IPS-15b (cell line): ENCODE measurements at regions not wholly inside any gene's neighbourhood (a gene's known extent, or its start where the extent isn't known, plus 50 kb on each side); places are given as distances from the start of the nearest gene placed in this dataset.

ENCODE experiments used
- H3K27me3 ChIP-seq: one replicate; pipeline ENCODE4 v1.6.1; 2013; ENCODE audit warnings: low read length; ENCODE audit not compliant: control insufficient read depth, insufficient read depth
- H3K36me3 ChIP-seq: one replicate; pipeline ENCODE4 v1.6.1; 2013; ENCODE audit warnings: low read length; ENCODE audit not compliant: control insufficient read depth, insufficient read depth
- H3K4me1 ChIP-seq: one replicate; pipeline ENCODE4 v1.6.1; 2013; ENCODE audit warnings: mild to moderate bottlenecking, low read length; ENCODE audit not compliant: control insufficient read depth, insufficient read depth
- H3K4me3 ChIP-seq: one replicate; pipeline ENCODE4 v1.5.1; 2013; ENCODE audit warnings: low read depth, low read length
- H3K9ac ChIP-seq: one replicate; pipeline ENCODE4 v1.6.1; 2013; ENCODE audit warnings: low read depth, mild to moderate bottlenecking, low read length
- H3K9me3 ChIP-seq: one replicate; pipeline ENCODE4 v1.6.1; 2013; ENCODE audit warnings: mild to moderate bottlenecking, low read length; ENCODE audit not compliant: control insufficient read depth, insufficient read depth

DNA sequence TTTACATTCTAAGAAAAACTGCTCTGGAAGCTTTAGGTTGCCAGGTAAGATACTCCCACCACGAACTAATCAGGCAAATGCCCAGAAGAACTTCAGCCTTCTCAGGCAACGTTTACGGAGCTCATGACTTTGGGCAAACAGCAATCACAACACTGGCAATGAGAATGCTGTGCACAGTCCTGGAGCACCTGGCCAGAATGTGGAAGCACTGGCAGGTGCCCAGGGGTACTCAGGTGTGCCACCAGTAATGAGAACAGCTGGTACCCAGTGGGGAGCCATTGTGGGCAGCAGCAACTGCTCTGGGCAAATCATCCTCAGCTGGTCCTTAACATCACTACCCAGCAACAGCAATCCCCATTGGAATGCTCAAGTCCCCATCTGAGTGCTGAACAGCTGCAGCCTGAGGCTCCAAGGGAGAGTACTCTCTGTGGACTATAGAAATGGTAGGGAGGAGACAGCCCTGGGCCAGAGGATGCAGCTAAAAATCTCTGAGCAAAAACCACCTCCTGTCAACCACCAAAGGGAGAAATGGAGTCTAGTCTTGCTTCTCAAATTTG lies 210.0 kb downstream of the FOXO1 start:
- Histone ChIP-seq H3K9me3 (no peaks in the 10 kb centered on the region), H3K4me1 (no peaks in the 10 kb centered on the region), H3K4me3 (no peak overlapping the region), H3K27me3 (no peaks in the 10 kb centered on the region), H3K36me3 (no peaks in the 10 kb centered on the region), H3K9ac (no peak overlapping the region)

DNA sequence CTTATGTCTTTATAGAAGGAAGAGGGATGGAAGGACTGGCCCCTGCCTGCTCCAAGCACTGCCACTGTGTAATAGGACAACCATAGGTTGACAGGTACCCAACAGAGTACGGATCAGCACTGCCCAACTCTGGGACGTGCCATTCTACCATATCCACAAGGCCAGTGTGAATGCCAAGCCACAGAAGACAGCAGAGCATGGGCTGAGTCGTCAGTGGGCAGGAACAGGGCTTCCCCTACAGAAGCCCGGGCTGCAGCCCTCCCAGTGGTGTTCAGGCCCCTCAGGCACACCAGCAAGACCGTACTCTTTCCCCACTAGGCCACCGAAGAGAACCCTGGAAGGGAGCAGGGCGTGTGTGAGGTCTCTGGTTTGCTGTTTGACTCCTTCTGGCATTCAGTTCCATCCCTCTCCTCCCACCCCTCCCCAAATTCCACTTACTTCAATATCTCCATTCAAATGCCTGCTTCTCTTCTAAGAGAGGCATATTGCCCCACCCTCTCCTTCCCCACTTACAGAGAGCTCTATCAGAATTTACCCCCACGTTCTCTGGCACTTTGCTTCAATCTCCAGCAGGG lies 209.4 kb downstream of the FOXO1 start:
- Histone ChIP-seq H3K9me3 (no peaks in the 10 kb centered on the region), H3K36me3 (no peaks in the 10 kb centered on the region), H3K27me3 (no peaks in the 10 kb centered on the region), H3K4me1 (no peaks in the 10 kb centered on the region), H3K9ac (no peak overlapping the region), H3K4me3 (no peak overlapping the region)

- Histone ChIP-seq H3K4me3 (no peak overlapping the region), H3K9ac (no peak overlapping the region), H3K9me3 (no peaks in the 10 kb centered on the region), H3K4me1 (no peaks in the 10 kb centered on the region), H3K27me3 (no peaks in the 10 kb centered on the region), H3K36me3 (no peaks in the 10 kb centered on the region)
Measured at GRCh38 chr13:40457929-40458719, 208.3 kb downstream of the FOXO1 start.

DNA sequence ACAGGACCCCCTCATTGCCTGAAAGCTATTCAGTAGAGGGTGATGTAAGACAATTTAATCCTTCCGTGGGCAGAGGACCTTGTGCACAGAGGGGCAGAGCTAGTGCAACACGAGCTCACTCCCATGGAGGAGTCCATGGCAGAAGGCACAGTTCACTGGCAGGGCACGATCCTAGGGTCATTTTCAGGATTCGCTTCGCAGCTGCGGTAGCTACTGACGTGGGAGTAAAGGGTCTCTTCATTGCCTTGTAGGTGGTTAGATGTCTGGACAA lies 207.8 kb downstream of the FOXO1 start:
- Histone ChIP-seq H3K9ac (no peak overlapping the region), H3K4me3 (no peak overlapping the region), H3K4me1 (no peaks in the 10 kb centered on the region), H3K9me3 (no peaks in the 10 kb centered on the region), H3K27me3 (no peaks in the 10 kb centered on the region), H3K36me3 (no peaks in the 10 kb centered on the region)

- Histone ChIP-seq H3K36me3 (no peaks in the 10 kb centered on the region), H3K9ac (no peak overlapping the region), H3K4me1 (no peaks in the 10 kb centered on the region), H3K4me3 (no peak overlapping the region), H3K9me3 (no peaks in the 10 kb centered on the region), H3K27me3 (no peaks in the 10 kb centered on the region)
Measured at GRCh38 chr13:40460116-40460515, 206.3 kb downstream of the FOXO1 start.

DNA sequence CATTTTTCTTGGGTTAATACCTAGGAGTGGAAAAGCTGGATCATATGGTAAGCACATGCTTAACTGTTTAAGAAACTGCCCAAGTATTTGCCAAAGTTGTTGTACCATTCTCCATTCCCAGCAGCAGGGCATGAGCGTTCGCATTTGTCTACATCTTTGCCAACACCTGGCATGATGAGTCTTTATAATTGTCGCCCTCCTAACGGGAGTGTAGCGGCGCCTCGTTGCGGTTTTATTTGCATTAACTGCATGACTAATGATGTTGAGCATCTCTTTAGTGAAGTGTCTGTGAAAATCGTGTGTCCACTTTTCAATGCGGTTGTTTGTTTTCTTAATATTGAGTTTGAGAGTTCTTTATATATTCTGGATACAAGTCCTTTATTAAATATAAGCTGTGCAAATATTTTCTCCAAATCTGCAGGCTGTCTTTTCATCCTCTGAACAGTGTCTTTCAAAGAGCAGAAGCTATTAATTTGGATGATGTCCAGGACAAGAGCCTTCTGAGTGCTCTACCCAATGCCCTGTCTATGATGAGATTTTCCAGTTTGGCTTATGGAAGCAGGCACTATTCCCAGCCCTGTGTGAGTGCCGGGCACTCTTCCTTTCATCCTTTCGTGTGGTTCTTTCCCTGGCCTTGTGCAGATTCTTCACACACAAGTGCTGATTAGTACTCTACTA lies 202.0 kb downstream of the FOXO1 start:
- Histone ChIP-seq H3K9ac (no peak overlapping the region), H3K4me1 (no peaks in the 10 kb centered on the region), H3K27me3 (no peaks in the 10 kb centered on the region), H3K36me3 (no peaks in the 10 kb centered on the region), H3K4me3 (no peak overlapping the region), H3K9me3 (no peaks in the 10 kb centered on the region)

GRCh38 chr13:40465015-40465390 lies 201.4 kb downstream of the FOXO1 start:
- Histone ChIP-seq H3K9me3 (no peaks in the 10 kb centered on the region), H3K36me3 (no peaks in the 10 kb centered on the region), H3K4me1 (no peaks in the 10 kb centered on the region), H3K9ac (no peak overlapping the region), H3K4me3 (no peak overlapping the region), H3K27me3 (no peaks in the 10 kb centered on the region)

- Histone ChIP-seq H3K4me3 (no peak overlapping the region), H3K9me3 (no peaks in the 10 kb centered on the region), H3K36me3 (no peaks in the 10 kb centered on the region), H3K27me3 (no peaks in the 10 kb centered on the region), H3K9ac (no peak overlapping the region), H3K4me1 (no peaks in the 10 kb centered on the region)
Measured at GRCh38 chr13:40466272-40466671, 200.2 kb downstream of the FOXO1 start.

- no peak overlapping the region for H3K4me3 ChIP-seq
- no peaks in the 10 kb centered on the region for H3K27me3 ChIP-seq
- no peak overlapping the region for H3K9ac ChIP-seq
- no peaks in the 10 kb centered on the region for H3K4me1 ChIP-seq
- H3K9me3 ChIP-seq: no peaks in the 10 kb centered on the region
- no peaks in the 10 kb centered on the region for H3K36me3 ChIP-seq
Measured at GRCh38 chr13:40468227-40468838, 198.1 kb downstream of the FOXO1 start.

GRCh38 chr13:40469581-40470310 lies 196.7 kb downstream of the FOXO1 start:
- H3K9me3 ChIP-seq: no peaks in the 10 kb centered on the region
- H3K36me3 ChIP-seq: no peaks in the 10 kb centered on the region
- H3K4me3 ChIP-seq: no peak overlapping the region
- no peak overlapping the region for H3K9ac ChIP-seq
- no peaks in the 10 kb centered on the region for H3K4me1 ChIP-seq
- no peaks in the 10 kb centered on the region for H3K27me3 ChIP-seq

DNA sequence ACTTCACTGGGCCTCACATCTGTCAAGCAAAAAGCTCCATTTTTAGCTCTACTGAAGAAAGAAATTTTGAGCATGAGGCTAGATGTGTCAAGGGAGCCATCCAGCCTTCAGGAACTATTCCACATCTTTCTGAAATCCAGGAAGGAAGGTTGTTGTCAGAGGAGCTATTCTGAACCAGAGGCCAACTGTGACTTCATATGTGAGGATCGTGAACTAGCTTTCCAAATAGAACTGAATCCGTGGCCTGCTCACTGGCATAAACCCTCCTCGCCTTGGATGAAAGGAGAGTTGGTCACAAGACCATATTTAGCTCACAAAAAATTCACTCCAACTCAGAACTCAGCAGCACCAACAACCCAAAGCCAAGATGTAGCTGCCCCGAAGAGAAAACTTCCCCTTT lies 195.8 kb downstream of the FOXO1 start:
- Histone ChIP-seq H3K27me3 (no peaks in the 10 kb centered on the region), H3K9ac (no peak overlapping the region), H3K4me3 (no peak overlapping the region), H3K9me3 (no peaks in the 10 kb centered on the region), H3K4me1 (no peaks in the 10 kb centered on the region), H3K36me3 (no peaks in the 10 kb centered on the region)
